GM12878 (cell line): ENCODE measurements at regions not wholly inside any gene's neighbourhood (a gene's known extent, or its start where the extent isn't known, plus 50 kb on each side); places are given as distances from the start of the nearest gene placed in this dataset.

Experiments used
- ATAC-seq: fragments of 200-7000 bp; cut with Tn5 transposase; 3 replicates; pipeline ENCODE4 v1.9.1; 2020; ENCODE audit warnings: mild to moderate bottlenecking, moderate library complexity
- BruUV-seq: library from RNA; stranded (reverse); fragments of 400-500 nt; replicated peaks from 2 replicates; lab custom pipeline; 2021; lab: Mats Ljungman, UMichigan
- CTCF ChIA-PET: fragments of 300-600 bp; sonication (Branson Sonifier 250); formaldehyde crosslinking; extraction: SDS; loops from one replicate; lab custom pipeline; 2021; ENCODE audit warnings: inconsistent platforms; lab: Yijun Ruan, JAX
- POLR2A ChIA-PET: fragments of 350-600 bp; formaldehyde crosslinking; extraction: SDS; loops from one replicate; lab custom pipeline; 2021; ENCODE audit warnings: inconsistent platforms; lab: Charles Lee
- RAD21 ChIA-PET: fragments of 300-600 bp; sonication (Branson Sonifier 250); formaldehyde crosslinking; loops from one replicate; lab custom pipeline; 2023; ENCODE audit warnings: antibody characterized with exemption; ENCODE audit not compliant: unreplicated experiment; lab: Charles Lee
- SMC1A ChIA-PET: fragments of 300-600 bp; sonication (Branson Sonifier 250); formaldehyde crosslinking; loops from one replicate; lab custom pipeline; 2023; ENCODE audit not compliant: unreplicated experiment, uncharacterized antibody; lab: Charles Lee
- DNase-seq: peaks from one replicate; pipeline ENCODE4 v3.0.0-alpha.2; 2011; ENCODE audit warnings: low read depth, low spot score
- FAIRE-seq: peaks from 3 replicates; lab custom pipeline; 2011; peaks lifted over from hg19 to GRCh38; lab: Jason Lieb, UNC
- H2AFZ ChIP-seq: 2 replicates; pipeline ENCODE4 v1.6.0; 2011; ENCODE audit warnings: low read depth, low read length, control low read depth; ENCODE audit not compliant: control insufficient read depth
- H3K27ac ChIP-seq: 2 replicates; pipeline ENCODE4 v1.5.1; 2011; ENCODE audit warnings: control low read depth; ENCODE audit not compliant: control insufficient read depth, insufficient read depth
- H3K27me3 ChIP-seq, 2 experiments: replicated peaks in 1 of 2; 2 replicates each; pipeline versions ENCODE4 v1.6.0 to v1.6.1; 2011; ENCODE audit warnings: low read length in 1 of 2; ENCODE audit not compliant: control insufficient read depth in 2 of 2, insufficient read depth in 2 of 2
- H3K36me3 ChIP-seq, 2 experiments: 2 replicates each; pipeline ENCODE4 v1.5.1; 2011; ENCODE audit warnings: low read length in 1 of 2; ENCODE audit not compliant: control insufficient read depth in 2 of 2, insufficient read depth in 2 of 2
- H3K4me1 ChIP-seq: 2 replicates; pipeline ENCODE4 v1.6.1; 2011; ENCODE audit warnings: mild to moderate bottlenecking, low read length, moderate library complexity, mixed read lengths; ENCODE audit not compliant: control insufficient read depth, insufficient read depth
- H3K4me2 ChIP-seq: 2 replicates; pipeline ENCODE4 v1.6.0; 2011; ENCODE audit warnings: control low read depth; ENCODE audit not compliant: control insufficient read depth, insufficient read depth
- H3K4me3 ChIP-seq: fragments of 200-600 bp; sonication (generic); 2 replicates; pipeline ENCODE4 v1.5.1; 2016
- H3K79me2 ChIP-seq: 2 replicates; pipeline ENCODE4 v1.6.0; 2011; ENCODE audit warnings: low read length; ENCODE audit not compliant: control insufficient read depth, insufficient read depth
- H3K9ac ChIP-seq: 2 replicates; pipeline ENCODE4 v1.8.0; 2011; ENCODE audit warnings: low read length, control low read depth, mixed read lengths; ENCODE audit not compliant: control insufficient read depth, insufficient read depth
- H3K9me3 ChIP-seq: replicated peaks from 3 replicates; pipeline ENCODE4 v1.5.1; 2011; ENCODE audit warnings: mild to moderate bottlenecking, low read length; ENCODE audit not compliant: control insufficient read depth, insufficient read depth
- H4K20me1 ChIP-seq: 2 replicates; pipeline ENCODE4 v1.6.0; 2011; ENCODE audit not compliant: control insufficient read depth, insufficient read depth
- BCL11A ChIP-seq: IDR thresholded peaks from 2 replicates; pipeline ENCODE4 v1.6.1; 2011; ENCODE audit warnings: low read depth, low read length
- BRCA1 ChIP-seq: IDR thresholded peaks from 2 replicates; pipeline ENCODE4 v1.6.1; 2011; ENCODE audit warnings: low read depth, low read length, improper control_type of control experiment
- DPF2 ChIP-seq: fragments of 450-650 bp; IDR thresholded peaks from 2 replicates; pipeline ENCODE4 v1.6.1; 2017; ENCODE audit warnings: mild to moderate bottlenecking
- HDGF ChIP-seq: fragments of 450-650 bp; IDR thresholded peaks from 2 replicates; pipeline ENCODE4 v1.6.1; 2016; ENCODE audit warnings: antibody characterized with exemption
- NFXL1 ChIP-seq: fragments of 450-650 bp; IDR thresholded peaks from 2 replicates; pipeline ENCODE4 v1.6.1; 2017; ENCODE audit warnings: antibody characterized with exemption, mild to moderate bottlenecking, borderline replicate concordance
- NR2F1 ChIP-seq: fragments of 450-650 bp; conservative IDR thresholded peaks from 2 replicates; pipeline ENCODE4 v1.6.1; 2017; ENCODE audit warnings: mild to moderate bottlenecking
- POU2F2 ChIP-seq: IDR thresholded peaks from 3 replicates; pipeline ENCODE4 v1.6.1; 2011; ENCODE audit warnings: low read depth, mild to moderate bottlenecking, low read length, borderline replicate concordance
- RFX5 ChIP-seq: IDR thresholded peaks from 2 replicates; pipeline ENCODE4 v1.6.1; 2011; ENCODE audit warnings: low read depth, low read length, improper control_type of control experiment
- SIX5 ChIP-seq: IDR thresholded peaks from 2 replicates; pipeline ENCODE4 v1.6.1; 2011; ENCODE audit warnings: mild to moderate bottlenecking, low read depth, low read length, moderate library complexity; ENCODE audit not compliant: severe bottlenecking
- SPI1 ChIP-seq: IDR thresholded peaks from 2 replicates; pipeline ENCODE4 v1.6.1; 2011; ENCODE audit warnings: low read depth, mild to moderate bottlenecking, low read length, moderate library complexity, borderline replicate concordance; ENCODE audit not compliant: insufficient read depth
- TCF12 ChIP-seq: IDR thresholded peaks from 2 replicates; pipeline ENCODE4 v1.6.1; 2011; ENCODE audit warnings: low read depth, mild to moderate bottlenecking, low read length
- ZNF384 ChIP-seq: IDR thresholded peaks from 2 replicates; pipeline ENCODE4 v1.6.1; 2012; ENCODE audit warnings: low read depth, mild to moderate bottlenecking, low read length, improper control_type of control experiment, borderline replicate concordance
- ZZZ3 ChIP-seq: IDR thresholded peaks from 2 replicates; pipeline ENCODE4 v1.6.1; 2011; ENCODE audit warnings: low read depth; ENCODE audit not compliant: control insufficient read depth, insufficient read length
- WGBS: methylation state at CpG from one replicate; pipeline ENCODE4 v1.1.6; 2016; ENCODE audit warnings: low lambda C conversion rate; ENCODE audit not compliant: insufficient replicate concordance, insufficient coverage; ENCODE audit errors: missing lambda C conversion rate; 5-methylcytosine and 5-hydroxymethylcytosine counted together
- in situ Hi-C: fragments of 300-500 bp; cut with MboI; formaldehyde crosslinking; loops from 9 replicates; pipeline ENCODE4 v1.14.3; 2018; ENCODE audit warnings: mixed read lengths
- intact Hi-C: fragments of 100-400 bp; cut with micrococcal nuclease; formaldehyde crosslinking; loops from one replicate; pipeline ENCODE4 v1.14.2; 2022; ENCODE audit not compliant: unreplicated experiment
- TF ChIP-seq, protein P1 (sequence below): IDR thresholded peaks from 2 replicates; pipeline ENCODE4 v1.6.1; 2011; ENCODE audit warnings: low read depth, mild to moderate bottlenecking, low read length, moderate library complexity, borderline replicate concordance; ENCODE audit errors: extremely low read depth
- TF ChIP-seq, protein P2 (sequence below): IDR thresholded peaks from 2 replicates; pipeline ENCODE4 v1.6.1; 2012; ENCODE audit warnings: low read depth, low read length, improper control_type of control experiment
- TF ChIP-seq, protein P3 (sequence below): fragments of 450-650 bp; IDR thresholded peaks from 2 replicates; pipeline ENCODE4 v1.6.1; 2014; ENCODE audit warnings: mild to moderate bottlenecking

DNA sequence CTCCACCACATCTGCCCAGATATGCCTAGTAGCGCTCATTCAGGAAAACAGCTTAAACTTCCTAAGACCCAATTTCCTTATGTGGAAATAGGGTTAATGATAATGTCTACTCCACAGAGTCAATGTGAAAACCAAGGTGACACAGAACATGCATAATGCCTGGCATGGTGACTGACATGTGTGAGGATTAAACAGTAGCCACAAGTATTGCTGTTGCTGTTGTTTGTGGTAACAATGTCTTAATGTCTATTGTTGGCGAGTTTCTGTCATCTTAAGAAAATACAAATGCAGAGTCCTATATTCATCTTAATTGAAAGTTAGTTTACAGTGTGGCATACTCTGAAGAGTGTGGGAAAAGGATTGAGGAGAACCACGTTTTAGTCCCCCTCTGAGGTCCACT, 75.6 kb upstream of the NGF start:
- H3K36me3 ChIP-seq = no peaks in the 10 kb centered on the region
- H3K4me3 ChIP-seq = no peak overlapping the region
- no TSS peak for BruUV-seq
- TF ChIP-seq SIX5 = no peak
- no peak for TF ChIP-seq SPI1
- TF ChIP-seq ZZZ3 = no peak
- TF ChIP-seq, protein P1, sequence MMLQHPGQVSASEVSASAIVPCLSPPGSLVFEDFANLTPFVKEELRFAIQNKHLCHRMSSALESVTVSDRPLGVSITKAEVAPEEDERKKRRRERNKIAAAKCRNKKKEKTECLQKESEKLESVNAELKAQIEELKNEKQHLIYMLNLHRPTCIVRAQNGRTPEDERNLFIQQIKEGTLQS = no peak
- TF ChIP-seq ZNF384 = no peak
- no peak for TF ChIP-seq NR2F1
- no peak for TF ChIP-seq POU2F2
- TF ChIP-seq, protein P2, sequence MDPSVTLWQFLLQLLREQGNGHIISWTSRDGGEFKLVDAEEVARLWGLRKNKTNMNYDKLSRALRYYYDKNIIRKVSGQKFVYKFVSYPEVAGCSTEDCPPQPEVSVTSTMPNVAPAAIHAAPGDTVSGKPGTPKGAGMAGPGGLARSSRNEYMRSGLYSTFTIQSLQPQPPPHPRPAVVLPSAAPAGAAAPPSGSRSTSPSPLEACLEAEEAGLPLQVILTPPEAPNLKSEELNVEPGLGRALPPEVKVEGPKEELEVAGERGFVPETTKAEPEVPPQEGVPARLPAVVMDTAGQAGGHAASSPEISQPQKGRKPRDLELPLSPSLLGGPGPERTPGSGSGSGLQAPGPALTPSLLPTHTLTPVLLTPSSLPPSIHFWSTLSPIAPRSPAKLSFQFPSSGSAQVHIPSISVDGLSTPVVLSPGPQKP = no peak
- no peak for TF ChIP-seq BCL11A
- no peak for TF ChIP-seq TCF12
- TF ChIP-seq HDGF = no peak
- no peak for TF ChIP-seq NFXL1
- TF ChIP-seq BRCA1 = no peak
- TF ChIP-seq, protein P3, sequence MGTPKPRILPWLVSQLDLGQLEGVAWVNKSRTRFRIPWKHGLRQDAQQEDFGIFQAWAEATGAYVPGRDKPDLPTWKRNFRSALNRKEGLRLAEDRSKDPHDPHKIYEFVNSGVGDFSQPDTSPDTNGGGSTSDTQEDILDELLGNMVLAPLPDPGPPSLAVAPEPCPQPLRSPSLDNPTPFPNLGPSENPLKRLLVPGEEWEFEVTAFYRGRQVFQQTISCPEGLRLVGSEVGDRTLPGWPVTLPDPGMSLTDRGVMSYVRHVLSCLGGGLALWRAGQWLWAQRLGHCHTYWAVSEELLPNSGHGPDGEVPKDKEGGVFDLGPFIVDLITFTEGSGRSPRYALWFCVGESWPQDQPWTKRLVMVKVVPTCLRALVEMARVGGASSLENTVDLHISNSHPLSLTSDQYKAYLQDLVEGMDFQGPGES = no peak
- TF ChIP-seq DPF2 = no peak
- no peak for TF ChIP-seq RFX5
- TF ChIP-seq, all 136 proteins: peak for 0
- H4K20me1 ChIP-seq = no peaks in the 10 kb centered on the region
- CTCF ChIA-PET = no interaction called here
- no peaks in the 10 kb centered on the region for H3K79me2 ChIP-seq
- no peak overlapping the region for H2AFZ ChIP-seq
- no peak for ATAC-seq
- in situ Hi-C loops (no loop called here), intact Hi-C loops (no loop called here)
- POLR2A ChIA-PET = interaction anchor here (0.6 kb wide), 1 partner anchor 44 kb away, joined by 5 read pairs; no protein-coding TSS in a partner anchor
- DNase-seq = no peak
- SMC1A ChIA-PET = no interaction called here
- H3K9ac ChIP-seq = no peak overlapping the region
- FAIRE-seq = no peak
- no peaks in the 10 kb centered on the region for H3K27me3 ChIP-seq
- no peaks in the 10 kb centered on the region for H3K4me1 ChIP-seq
- no peak overlapping the region for H3K27ac ChIP-seq
- RAD21 ChIA-PET = no interaction called here
- 41% methylated on average over 3 of the region's 3 CpGs for WGBS
- no peak overlapping the region for H3K4me2 ChIP-seq
- no peaks in the 10 kb centered on the region for H3K9me3 ChIP-seq
